SK-N-SH (cell line): ENCODE measurements at regions not wholly inside any gene's neighbourhood (a gene's known extent, or its start where the extent isn't known, plus 50 kb on each side); places are given as distances from the start of the nearest gene placed in this dataset.

Experiments
- CTCF ChIA-PET: fragments of 300-600, 350-600 bp; formaldehyde crosslinking; extraction: SDS; loops from one replicate; lab custom pipeline; 2021; lab: Yijun Ruan, JAX
- POLR2A ChIA-PET: fragments of 350-600 bp; sonication (Branson Sonifier 250); formaldehyde crosslinking; extraction: SDS; loops from one replicate; lab custom pipeline; 2020; ENCODE audit warnings: antibody characterized with exemption, inconsistent platforms; lab: Yijun Ruan, JAX
- DNase-seq: peaks from one replicate; pipeline ENCODE4 v3.0.0; 2012
- H2AFZ ChIP-seq: fragments of 200-600 bp; sonication (generic); 2 replicates; pipeline ENCODE4 v1.8.1; 2016; ENCODE audit warnings: antibody characterized with exemption, mild to moderate bottlenecking, low read depth
- H3F3A ChIP-seq: fragments of 200-600 bp; sonication (generic); replicated peaks from 2 replicates; pipeline ENCODE3; 2016; ENCODE audit warnings: antibody characterized with exemption, mild to moderate bottlenecking; ENCODE audit not compliant: insufficient read depth
- H3K27ac ChIP-seq, 2 experiments: fragments of 200-500 bp in 1 of 2; fragments of 200-600 bp in 1 of 2; sonication (Bioruptor generic) in 1 of 2; sonication (generic), shearing (Covaris generic) in 1 of 2; 2 replicates each; pipeline versions ENCODE4 v1.5.1 to v1.6.1; 2014 to 2016; ENCODE audit warnings: low read depth in 2 of 2, inconsistent platforms in 1 of 2, low read length in 1 of 2, mild to moderate bottlenecking in 1 of 2, mixed read lengths in 1 of 2
- H3K27me3 ChIP-seq: fragments of 200-600 bp; sonication (generic), shearing (Covaris generic); 2 replicates; pipeline ENCODE4 v1.6.1; 2016; ENCODE audit warnings: mixed run types; ENCODE audit not compliant: insufficient read depth
- H3K36me3 ChIP-seq, 2 experiments: fragments of 200-500 bp in 1 of 2; fragments of 200-600 bp in 1 of 2; sonication (Bioruptor generic) in 1 of 2; sonication (generic) in 1 of 2; replicated peaks in 1 of 2; 2 replicates each; pipeline versions ENCODE3 to v1.5.1; 2014 to 2016; ENCODE audit warnings: low read length in 1 of 2, mild to moderate bottlenecking in 1 of 2; ENCODE audit not compliant: insufficient read depth in 2 of 2, control insufficient read depth in 1 of 2
- H3K4me1 ChIP-seq, 2 experiments: fragments of 200-500 bp in 1 of 2; fragments of 200-600 bp in 1 of 2; sonication (Bioruptor generic) in 1 of 2; sonication (generic), shearing (Covaris generic) in 1 of 2; 2 replicates each; pipeline versions ENCODE4 v1.5.1 to v1.6.1; 2014 to 2016; ENCODE audit warnings: low read depth in 1 of 2, low read length in 1 of 2, mixed run types in 1 of 2; ENCODE audit not compliant: insufficient read depth in 2 of 2, control insufficient read depth in 1 of 2
- H3K4me2 ChIP-seq: fragments of 200-600 bp; sonication (generic), shearing (Covaris generic); 2 replicates; pipeline ENCODE4 v1.6.1; 2017; ENCODE audit warnings: mixed run types
- H3K4me3 ChIP-seq, 2 experiments: fragments of 200-500 bp in 1 of 2; fragments of 200-600 bp in 1 of 2; sonication (Bioruptor generic) in 1 of 2; sonication (generic), shearing (Covaris generic) in 1 of 2; 2 replicates each; pipeline versions ENCODE4 v1.5.1 to v1.8.1; 2014 to 2016; ENCODE audit warnings: low read depth in 2 of 2, inconsistent platforms in 1 of 2, low read length in 1 of 2, mild to moderate bottlenecking in 1 of 2, mixed read lengths in 1 of 2, moderate library complexity in 1 of 2
- H3K79me2 ChIP-seq: fragments of 200-600 bp; sonication (generic); 2 replicates; pipeline ENCODE4 v1.8.1; 2017; ENCODE audit warnings: mild to moderate bottlenecking; ENCODE audit not compliant: insufficient read depth
- H3K9ac ChIP-seq: fragments of 200-600 bp; sonication (generic); 2 replicates; pipeline ENCODE4 v1.6.1; 2017; ENCODE audit warnings: mixed run types
- H3K9me2 ChIP-seq: fragments of 200-600 bp; sonication (generic); 2 replicates; pipeline ENCODE4 v1.6.1; 2017; ENCODE audit warnings: mixed run types
- H3K9me3 ChIP-seq: fragments of 200-600 bp; sonication (generic); 2 replicates; pipeline ENCODE4 v1.6.1; 2017; ENCODE audit warnings: mixed run types, mild to moderate bottlenecking, moderate library complexity
- H4K20me1 ChIP-seq: fragments of 200-600 bp; sonication (generic); 2 replicates; pipeline ENCODE4 v1.6.1; 2017; ENCODE audit warnings: mild to moderate bottlenecking, mixed run types; ENCODE audit not compliant: insufficient read depth
- GATA2 ChIP-seq: sonication (generic); formaldehyde crosslinking; IDR thresholded peaks from 2 replicates; pipeline ENCODE4 v1.5.0; 2020; ENCODE audit warnings: mild to moderate bottlenecking, missing genetic modification reagents
- JUND ChIP-seq: IDR thresholded peaks from 2 replicates; pipeline ENCODE4 v1.4.0; 2012
- MXI1 ChIP-seq: IDR thresholded peaks from 2 replicates; pipeline ENCODE4 v1.6.1; 2012; ENCODE audit warnings: mild to moderate bottlenecking, low read depth, low read length, improper control_type of control experiment
- NFIC ChIP-seq: IDR thresholded peaks from 2 replicates; pipeline ENCODE4 v1.4.0; 2012; ENCODE audit warnings: borderline replicate concordance
- NRF1 ChIP-seq: IDR thresholded peaks from 2 replicates; pipeline ENCODE4 v1.6.1; 2012; ENCODE audit warnings: low read depth, mild to moderate bottlenecking, low read length
- POLR2AphosphoS5 ChIP-seq: IDR thresholded peaks from 2 replicates; pipeline ENCODE4 v1.6.1; 2012; ENCODE audit warnings: low read depth, low read length
- RFX5 ChIP-seq: IDR thresholded peaks from 2 replicates; pipeline ENCODE4 v1.6.1; 2012; ENCODE audit warnings: mild to moderate bottlenecking, improper control_type of control experiment, low read length
- SIN3A ChIP-seq: IDR thresholded peaks from 2 replicates; pipeline ENCODE4 v1.6.1; 2012; ENCODE audit warnings: low read depth, mild to moderate bottlenecking, low read length, moderate library complexity, borderline replicate concordance
- TEAD4 ChIP-seq: IDR thresholded peaks from 2 replicates; pipeline ENCODE4 v1.4.0; 2012; ENCODE audit warnings: mild to moderate bottlenecking, borderline replicate concordance; ENCODE audit not compliant: insufficient read depth
- WGBS: methylation state at CpG from one replicate; pipeline ENCODE4 v1.1.6; 2017; ENCODE audit warnings: low lambda C conversion rate; 5-methylcytosine and 5-hydroxymethylcytosine counted together
- TF ChIP-seq, protein P1 (sequence below): fragments of 150-350 bp; IDR thresholded peaks from 2 replicates; pipeline ENCODE4 v1.6.1; 2017; ENCODE audit warnings: antibody characterized with exemption, low read length, low read depth, borderline replicate concordance
- TF ChIP-seq, protein P2 (sequence below): IDR thresholded peaks from 2 replicates; pipeline ENCODE4 v1.6.1; 2012; ENCODE audit warnings: mild to moderate bottlenecking, low read depth, low read length, moderate library complexity
- TF ChIP-seq, protein P3 (sequence below): fragments of 200-600 bp; sonication (generic); IDR thresholded peaks from 2 replicates; pipeline ENCODE4 v1.6.1; 2017; ENCODE audit warnings: antibody characterized with exemption, mild to moderate bottlenecking, moderate library complexity

- no peak for TF ChIP-seq NRF1
- TF ChIP-seq MXI1: no peak
- TF ChIP-seq GATA2 (CRISPR knock-in tag): no peak
- TF ChIP-seq SIN3A: no peak
- TF ChIP-seq RFX5: no peak
- TF ChIP-seq, protein P1, sequence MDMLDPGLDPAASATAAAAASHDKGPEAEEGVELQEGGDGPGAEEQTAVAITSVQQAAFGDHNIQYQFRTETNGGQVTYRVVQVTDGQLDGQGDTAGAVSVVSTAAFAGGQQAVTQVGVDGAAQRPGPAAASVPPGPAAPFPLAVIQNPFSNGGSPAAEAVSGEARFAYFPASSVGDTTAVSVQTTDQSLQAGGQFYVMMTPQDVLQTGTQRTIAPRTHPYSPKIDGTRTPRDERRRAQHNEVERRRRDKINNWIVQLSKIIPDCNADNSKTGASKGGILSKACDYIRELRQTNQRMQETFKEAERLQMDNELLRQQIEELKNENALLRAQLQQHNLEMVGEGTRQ: no peak
- no peak for TF ChIP-seq POLR2AphosphoS5
Measured at GRCh38 chr10:52573347-52573746, 199.2 kb downstream of the MBL2 start (continued).

- POLR2A ChIA-PET: no interaction called here
- no peak for DNase-seq
- Histone ChIP-seq H3K27me3 (no peaks in the 10 kb centered on the region), H3K79me2 (no peaks in the 10 kb centered on the region), H3K27ac (no peak overlapping the region), H3K36me3 (no peaks in the 10 kb centered on the region), H3F3A (no peaks in the 10 kb centered on the region), H3K4me2 (no peak overlapping the region), H2AFZ (no peak overlapping the region)
- TF ChIP-seq TEAD4 (no peak), JUND (no peak), NFIC (no peak)
- TF ChIP-seq, protein P2, sequence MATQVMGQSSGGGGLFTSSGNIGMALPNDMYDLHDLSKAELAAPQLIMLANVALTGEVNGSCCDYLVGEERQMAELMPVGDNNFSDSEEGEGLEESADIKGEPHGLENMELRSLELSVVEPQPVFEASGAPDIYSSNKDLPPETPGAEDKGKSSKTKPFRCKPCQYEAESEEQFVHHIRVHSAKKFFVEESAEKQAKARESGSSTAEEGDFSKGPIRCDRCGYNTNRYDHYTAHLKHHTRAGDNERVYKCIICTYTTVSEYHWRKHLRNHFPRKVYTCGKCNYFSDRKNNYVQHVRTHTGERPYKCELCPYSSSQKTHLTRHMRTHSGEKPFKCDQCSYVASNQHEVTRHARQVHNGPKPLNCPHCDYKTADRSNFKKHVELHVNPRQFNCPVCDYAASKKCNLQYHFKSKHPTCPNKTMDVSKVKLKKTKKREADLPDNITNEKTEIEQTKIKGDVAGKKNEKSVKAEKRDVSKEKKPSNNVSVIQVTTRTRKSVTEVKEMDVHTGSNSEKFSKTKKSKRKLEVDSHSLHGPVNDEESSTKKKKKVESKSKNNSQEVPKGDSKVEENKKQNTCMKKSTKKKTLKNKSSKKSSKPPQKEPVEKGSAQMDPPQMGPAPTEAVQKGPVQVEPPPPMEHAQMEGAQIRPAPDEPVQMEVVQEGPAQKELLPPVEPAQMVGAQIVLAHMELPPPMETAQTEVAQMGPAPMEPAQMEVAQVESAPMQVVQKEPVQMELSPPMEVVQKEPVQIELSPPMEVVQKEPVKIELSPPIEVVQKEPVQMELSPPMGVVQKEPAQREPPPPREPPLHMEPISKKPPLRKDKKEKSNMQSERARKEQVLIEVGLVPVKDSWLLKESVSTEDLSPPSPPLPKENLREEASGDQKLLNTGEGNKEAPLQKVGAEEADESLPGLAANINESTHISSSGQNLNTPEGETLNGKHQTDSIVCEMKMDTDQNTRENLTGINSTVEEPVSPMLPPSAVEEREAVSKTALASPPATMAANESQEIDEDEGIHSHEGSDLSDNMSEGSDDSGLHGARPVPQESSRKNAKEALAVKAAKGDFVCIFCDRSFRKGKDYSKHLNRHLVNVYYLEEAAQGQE: no peak
- TF ChIP-seq, protein P3, sequence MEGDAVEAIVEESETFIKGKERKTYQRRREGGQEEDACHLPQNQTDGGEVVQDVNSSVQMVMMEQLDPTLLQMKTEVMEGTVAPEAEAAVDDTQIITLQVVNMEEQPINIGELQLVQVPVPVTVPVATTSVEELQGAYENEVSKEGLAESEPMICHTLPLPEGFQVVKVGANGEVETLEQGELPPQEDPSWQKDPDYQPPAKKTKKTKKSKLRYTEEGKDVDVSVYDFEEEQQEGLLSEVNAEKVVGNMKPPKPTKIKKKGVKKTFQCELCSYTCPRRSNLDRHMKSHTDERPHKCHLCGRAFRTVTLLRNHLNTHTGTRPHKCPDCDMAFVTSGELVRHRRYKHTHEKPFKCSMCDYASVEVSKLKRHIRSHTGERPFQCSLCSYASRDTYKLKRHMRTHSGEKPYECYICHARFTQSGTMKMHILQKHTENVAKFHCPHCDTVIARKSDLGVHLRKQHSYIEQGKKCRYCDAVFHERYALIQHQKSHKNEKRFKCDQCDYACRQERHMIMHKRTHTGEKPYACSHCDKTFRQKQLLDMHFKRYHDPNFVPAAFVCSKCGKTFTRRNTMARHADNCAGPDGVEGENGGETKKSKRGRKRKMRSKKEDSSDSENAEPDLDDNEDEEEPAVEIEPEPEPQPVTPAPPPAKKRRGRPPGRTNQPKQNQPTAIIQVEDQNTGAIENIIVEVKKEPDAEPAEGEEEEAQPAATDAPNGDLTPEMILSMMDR: no peak
- TF ChIP-seq, all 33 proteins: peak for 0
- 94% methylated on average over 2 of the region's 2 CpGs for WGBS
- H4K20me1 ChIP-seq: no peaks in the 10 kb centered on the region
- no peaks in the 10 kb centered on the region for H3K9me2 ChIP-seq
- CTCF ChIA-PET: interaction anchor here (0.8 to 1.4 kb wide), 2 partner anchors 58 to 267 kb away, joined by 3 to 5 read pairs; no protein-coding TSS in a partner anchor
- no peak overlapping the region for H3K4me3 ChIP-seq
- no peaks in the 10 kb centered on the region for H3K4me1 ChIP-seq
- H3K9ac ChIP-seq: no peak overlapping the region
- no peaks in the 10 kb centered on the region for H3K9me3 ChIP-seq
Measured at GRCh38 chr10:52574697-52575096, 197.9 kb downstream of the MBL2 start.
